Posterior vena cava (tissue), 2 donors: ENCODE measurements at regions not wholly inside any gene's neighbourhood (a gene's known extent, or its start where the extent isn't known, plus 50 kb on each side); places are given as distances from the start of the nearest gene placed in this dataset.
A peak's percentile ranks its signal among the peaks of the same experiment; 100 is the strongest.

Experiments
- DNase-seq: peaks from one replicate; pipeline ENCODE4 v3.0.0-alpha.2; 2020; ENCODE audit warnings: low spot score
- intact Hi-C, 2 donors: fragments of 100-400 bp; cut with DNase I; formaldehyde crosslinking; loops; one replicate each; pipeline versions ENCODE4 v1.14.1 to v1.14.2; 2022 to 2023
- donor health status: DM: yes; HTN: yes; CAD: no.
- donor health status: DM: yes; HTN: yes; CAD: no.

DNA sequence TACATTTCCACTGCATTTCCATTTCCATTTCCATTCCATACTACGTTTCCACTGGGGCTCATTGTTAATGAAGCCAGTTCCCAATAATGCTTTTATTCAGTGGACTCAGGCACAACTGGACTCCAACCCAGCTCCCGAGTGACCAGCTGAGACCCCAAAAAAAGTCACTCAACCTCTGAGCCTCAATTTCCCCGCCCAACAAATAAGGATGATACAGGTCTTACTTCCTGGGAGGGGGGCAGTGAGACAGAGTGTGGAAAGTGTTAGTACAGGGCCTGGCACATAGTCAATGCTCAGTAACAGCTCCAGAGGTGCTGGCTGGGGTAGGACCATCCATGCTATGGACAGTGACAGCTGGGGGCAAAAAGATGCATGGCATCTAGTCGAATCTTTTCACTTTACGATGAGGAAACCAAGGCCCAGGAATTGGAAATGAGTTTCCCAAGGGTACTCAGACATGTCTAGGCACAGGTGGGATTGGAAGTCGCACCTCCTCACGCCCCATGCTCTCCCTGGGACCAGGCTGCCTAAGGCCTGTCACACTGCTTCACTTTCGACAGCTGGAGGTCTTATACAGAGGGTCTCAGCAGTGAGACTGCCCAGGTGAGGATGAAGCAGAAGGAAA lies 226.5 kb downstream of the ANAPC1 start:
- no peak for DNase-seq
- intact Hi-C loops: no loop called here

DNA sequence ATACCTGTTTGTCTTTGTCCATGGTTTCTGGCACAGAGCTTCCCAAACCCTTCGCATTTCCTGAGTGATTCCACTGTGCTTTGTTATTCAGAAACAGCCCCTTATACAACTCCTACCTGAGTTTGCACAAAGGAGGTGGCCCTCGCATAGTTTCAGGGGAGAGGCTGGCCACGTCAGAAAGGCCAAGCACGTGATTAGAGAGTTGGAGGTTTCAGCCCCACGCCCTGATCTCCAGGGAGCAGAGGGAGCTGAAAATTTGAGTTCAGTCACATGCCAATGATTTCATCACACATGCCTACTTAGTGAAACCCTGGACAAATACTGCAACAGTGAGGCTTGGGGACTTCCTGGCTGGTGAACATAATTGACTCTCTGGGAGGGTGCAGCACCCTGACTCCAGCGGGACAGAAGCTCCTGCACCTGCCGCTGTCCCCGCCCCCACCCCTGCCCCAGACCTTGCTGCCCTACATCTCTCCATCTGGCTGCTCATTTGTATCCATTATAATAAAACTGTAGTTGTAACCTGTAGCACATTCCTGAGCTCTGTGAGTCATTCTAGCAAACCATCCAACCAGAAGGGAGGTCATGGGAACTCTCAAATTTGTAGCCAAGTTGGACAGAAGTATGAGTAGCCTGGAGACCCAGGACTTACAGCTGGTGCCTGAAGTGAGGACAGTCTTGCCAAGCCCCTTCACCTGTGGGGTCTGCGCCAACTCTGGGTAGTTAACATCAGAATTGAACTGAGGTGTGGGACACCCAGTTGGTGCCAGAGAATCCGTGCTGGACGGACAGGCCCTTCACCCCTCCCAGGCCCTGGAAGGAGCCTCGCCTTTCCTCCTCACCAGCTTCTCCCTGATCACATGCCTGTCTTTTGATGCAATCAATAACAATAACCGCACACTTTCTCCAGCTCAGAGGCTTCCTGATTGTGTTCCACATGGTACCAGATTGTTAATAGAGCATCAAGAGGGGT lies 224.3 kb downstream of the ANAPC1 start:
- intact Hi-C loops: no loop called here
- peak; percentile 90 for DNase-seq

DNA sequence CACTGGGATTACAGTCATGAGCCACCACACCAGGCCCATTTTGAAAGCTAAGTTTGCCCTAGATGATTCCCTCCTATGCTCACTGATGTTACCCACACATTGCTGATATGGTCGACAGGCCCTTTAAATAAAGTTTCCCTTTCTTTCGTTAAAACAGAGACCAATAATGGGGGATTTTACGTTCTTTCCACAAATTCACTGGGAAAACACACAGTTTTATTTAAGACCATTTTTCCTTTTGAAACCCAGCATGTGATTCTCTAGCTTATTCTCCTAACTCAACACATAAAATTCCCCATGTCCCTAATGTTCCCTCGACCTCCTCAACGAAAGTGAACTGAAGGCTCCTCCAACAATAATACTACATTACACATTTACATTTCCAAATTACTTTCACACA lies 223.2 kb downstream of the ANAPC1 start:
- intact Hi-C loops: no loop called here
- DNase-seq: no peak

DNA sequence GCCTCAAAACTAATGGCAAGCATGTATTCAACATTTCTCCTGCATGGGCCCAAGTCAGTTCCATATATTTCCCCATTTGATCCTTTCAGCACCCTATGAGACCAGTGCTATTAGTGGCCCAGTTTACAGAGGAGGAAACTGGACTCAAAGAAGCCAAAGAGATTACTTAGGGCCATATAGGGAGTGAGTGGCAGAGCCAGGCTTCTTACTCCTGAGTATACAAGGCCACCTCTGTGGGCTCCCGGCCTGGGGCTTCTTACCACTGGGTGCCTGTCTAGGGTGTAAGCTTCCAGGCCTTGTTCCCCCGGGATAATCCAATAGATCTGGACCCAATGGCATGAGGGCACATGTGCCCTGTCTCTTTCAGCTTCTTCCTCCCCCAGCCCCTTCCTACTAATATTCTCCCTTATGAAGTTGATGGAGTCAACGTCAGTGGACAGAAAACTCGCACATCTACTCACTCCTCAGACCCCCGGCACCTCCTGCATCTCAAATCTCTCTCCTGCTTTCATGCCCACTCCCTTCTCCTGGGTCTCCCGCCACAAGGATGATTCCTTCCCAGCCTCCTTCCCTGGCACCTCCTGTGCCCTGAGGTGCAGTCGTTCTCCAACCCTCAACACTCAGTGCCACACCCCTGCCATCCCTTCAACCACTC lies 222.6 kb downstream of the ANAPC1 start:
- no peak for DNase-seq
- intact Hi-C loops: no loop called here

DNA sequence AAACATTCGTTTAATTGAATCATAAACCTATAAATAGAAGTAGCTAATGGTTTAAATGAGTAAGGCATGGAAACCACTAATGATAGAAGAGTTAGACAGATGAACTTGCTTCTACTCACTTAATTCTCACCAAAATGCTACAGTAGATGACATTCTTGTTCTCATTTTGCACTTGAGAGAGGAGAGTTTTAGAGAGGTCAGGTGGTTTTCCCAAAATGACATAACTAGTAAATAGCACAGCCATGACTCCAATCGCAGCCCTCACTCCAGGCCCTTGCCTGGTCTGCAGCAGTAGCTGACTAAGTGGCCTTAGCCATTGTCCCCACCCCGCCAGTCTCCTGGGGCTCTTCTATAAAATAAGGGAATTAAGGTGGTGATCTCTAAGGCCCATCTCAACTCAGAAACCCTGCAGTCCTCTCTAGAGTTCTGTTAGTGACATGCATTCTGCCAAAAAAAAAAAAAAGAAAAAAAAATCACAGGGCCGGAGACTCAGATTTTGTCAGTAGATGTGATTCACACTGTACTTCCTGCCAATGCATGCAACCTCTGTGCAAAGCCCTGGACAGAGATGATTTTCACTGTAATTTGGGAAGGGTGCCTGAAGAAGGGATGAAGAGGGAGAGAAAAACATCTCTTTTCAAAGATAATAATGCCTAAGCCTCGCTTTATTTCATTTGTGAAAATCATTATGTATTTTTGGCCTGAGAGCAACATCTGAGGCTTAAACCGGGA lies 221.8 kb downstream of the ANAPC1 start:
- no peak for DNase-seq
- intact Hi-C loops: no loop called here

DNA sequence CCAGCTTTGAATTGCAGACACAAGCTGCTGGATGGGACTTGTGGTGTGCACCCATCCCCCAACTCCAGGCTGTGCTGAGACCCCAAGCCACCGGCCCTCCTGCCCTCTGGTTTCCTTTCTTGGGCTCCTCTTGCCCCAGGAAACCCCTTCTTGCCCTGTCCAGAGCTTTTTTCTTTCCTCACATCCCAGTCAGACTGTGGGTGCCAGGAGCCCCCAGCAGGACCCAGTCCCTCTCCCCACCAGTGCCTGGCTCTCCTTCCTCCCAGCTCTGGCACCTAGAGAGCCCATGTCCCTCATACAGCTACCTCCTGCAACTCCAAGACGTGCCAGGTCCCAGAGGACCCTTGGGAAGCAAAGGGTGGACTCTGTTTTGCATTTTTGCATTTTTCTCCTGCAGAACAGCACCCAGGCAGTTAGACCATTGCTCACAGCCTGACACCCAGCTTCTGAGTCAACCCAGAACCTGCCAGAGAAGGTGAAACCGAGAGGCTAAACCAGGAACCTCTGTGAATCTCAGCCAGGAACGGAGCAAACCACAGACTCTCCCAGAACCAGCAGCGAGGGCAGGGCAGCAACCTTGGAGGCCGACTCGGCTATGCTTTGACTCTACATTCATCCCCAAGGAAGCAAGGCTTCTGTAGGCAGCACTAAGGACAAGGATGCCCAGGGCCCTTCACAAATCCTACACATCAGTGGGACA lies 221.1 kb downstream of the ANAPC1 start:
- intact Hi-C loops: no loop called here
- no peak for DNase-seq

DNA sequence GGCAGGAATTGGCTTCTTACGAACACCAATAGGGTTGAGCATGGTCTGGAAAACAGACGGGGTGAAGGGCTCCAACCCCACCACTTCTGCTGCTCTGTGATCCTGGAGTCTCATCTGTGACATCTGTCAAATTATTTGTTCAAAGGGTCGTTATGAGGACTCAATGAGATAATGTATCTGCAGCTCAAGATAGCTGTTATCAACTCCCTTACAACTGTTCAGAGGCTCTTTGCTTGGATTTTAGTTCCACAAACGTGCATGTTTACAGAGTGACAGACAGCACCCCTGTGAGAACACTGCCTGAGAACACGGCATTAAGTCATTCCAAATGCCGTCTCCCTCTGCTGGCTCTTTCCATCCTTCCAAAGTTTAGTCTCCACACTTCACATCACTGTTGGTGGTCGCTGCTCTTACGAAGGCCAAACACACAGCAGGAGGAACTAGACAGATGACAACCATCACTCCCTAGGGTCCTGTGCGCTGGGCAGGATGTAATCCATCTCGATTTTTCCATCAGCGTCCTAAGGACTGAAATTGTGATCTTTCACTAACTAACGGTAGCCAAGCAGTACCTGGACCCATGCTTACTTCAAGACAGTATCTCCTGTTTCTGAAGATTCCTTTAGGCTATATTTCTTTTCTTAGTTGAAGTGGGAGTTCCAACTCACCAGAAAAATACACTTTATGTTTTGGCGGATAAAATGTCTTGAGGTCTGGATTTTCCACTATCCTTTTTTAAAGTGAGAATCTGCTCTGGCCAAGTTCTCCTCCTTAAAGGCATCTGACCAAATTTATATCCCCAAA lies 220.3 kb downstream of the ANAPC1 start:
- intact Hi-C loops: no loop called here
- DNase-seq: no peak

DNA sequence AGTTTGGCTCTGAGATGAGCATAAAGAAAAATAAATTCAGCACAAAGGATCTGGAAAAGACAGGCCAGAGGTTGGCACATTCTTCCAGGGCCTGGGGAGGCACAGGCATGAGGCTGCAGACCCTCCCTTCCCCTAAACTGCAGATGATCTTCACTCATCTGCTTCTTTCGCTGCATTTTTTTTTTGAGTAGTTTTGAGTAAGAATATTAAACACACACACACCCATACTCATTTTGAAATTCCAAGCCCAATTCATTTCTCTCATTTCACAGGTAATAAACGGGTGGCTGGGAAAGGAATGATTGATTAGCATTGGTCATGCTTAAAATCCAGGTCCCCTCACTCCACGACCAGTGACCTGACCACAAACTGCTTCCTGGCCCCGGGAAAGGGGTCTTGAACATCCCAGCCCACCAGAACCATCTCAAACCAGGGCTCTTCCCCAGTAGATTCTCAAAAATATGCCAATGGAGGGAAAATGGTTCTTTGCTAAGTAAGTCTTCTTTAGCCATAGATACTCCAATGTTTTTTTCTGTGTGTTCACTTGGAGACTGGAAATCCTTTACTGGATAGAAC lies 219.6 kb downstream of the ANAPC1 start:
- intact Hi-C loops: no loop called here

DNA sequence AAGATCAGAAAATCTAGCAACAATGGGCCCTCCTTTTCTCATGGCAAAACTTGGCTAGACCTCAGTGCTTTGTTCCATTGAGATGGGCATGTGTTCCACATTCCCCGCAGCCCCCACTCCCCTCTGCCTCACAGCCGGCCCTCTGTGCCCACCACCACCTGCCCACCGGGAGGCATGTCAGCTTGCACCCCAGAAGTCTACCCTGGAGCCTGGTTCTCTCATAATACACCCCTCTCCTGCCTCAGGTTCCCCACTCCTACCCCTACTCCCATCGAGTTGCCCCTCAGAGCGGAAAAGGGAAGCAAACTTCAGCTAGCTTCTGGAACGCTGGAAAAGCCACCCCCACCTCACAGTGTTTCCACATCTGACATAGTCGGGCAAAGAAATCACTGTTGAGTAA lies 219.0 kb downstream of the ANAPC1 start:
- no peak for DNase-seq
- intact Hi-C loops: no loop called here

More for the DNA sequence above, 219.6 kb downstream of the ANAPC1 start:
- DNase-seq: no peak

DNA sequence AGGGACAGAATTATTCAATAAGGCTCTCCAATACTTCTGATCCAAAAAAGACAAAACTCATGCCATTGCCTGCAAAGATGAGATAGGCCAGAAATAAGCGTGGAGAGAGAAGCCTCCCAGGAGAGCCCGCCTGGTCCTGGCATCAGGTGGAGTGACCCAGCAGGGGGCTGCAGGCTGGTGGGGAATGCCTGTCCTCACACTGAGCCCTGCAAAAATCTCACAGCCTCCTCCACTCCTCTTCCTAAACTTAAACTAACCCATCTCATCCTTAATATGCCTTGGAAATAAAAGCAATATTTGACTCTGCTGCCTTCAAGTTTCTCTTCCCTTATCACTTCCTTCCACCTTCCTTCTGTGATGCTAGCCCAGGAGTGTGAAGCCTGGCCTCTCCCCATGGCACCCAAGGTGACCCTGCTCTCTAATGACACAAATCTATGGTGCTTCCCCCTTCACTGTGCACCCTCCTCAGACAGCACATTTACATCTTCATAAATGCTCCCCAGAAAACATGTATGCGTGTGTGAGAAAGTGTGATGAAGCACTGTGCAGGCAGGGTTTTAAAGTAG lies 218.4 kb downstream of the ANAPC1 start:
- intact Hi-C loops: no loop called here
- DNase-seq: no peak

DNA sequence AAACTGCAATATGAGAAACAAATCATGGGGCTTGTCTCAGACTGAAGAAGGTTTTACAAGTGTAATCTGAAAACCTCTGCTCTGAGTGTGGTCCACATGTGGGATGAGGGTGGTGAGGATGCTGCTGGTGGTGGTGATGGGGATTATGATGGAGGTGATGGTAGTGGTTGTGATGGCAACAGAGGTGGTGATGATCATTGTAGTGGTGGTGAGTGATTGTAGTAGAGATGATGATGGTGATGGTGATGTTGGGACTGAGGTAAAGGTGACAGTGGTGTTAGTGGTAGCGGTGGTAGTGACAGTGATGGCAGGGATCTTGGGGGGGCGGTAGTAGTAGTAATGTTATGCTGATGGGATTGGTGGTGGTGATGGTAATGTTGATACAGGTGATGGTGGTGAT lies 217.8 kb downstream of the ANAPC1 start:
- intact Hi-C loops: no loop called here
- no peak for DNase-seq

DNA sequence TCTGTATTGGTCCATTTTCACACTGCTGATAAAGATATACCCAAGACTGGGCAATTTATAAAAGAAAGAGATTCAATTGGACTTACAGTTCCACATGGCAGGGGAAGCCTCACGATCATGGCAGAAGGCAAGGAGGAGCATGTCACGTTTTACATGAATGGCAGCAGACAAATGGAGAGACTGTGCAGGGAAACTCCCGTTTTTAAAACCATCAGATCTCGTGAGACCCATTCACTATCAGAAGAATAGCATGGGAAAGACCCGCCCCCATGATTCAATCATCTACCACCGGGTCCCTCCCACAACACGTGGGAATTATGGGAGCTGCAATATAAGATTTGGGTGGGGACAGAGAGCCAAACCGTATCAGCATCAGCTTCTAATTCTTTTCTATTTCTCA lies 217.0 kb downstream of the ANAPC1 start:
- intact Hi-C loops: no loop called here
- no peak for DNase-seq

DNA sequence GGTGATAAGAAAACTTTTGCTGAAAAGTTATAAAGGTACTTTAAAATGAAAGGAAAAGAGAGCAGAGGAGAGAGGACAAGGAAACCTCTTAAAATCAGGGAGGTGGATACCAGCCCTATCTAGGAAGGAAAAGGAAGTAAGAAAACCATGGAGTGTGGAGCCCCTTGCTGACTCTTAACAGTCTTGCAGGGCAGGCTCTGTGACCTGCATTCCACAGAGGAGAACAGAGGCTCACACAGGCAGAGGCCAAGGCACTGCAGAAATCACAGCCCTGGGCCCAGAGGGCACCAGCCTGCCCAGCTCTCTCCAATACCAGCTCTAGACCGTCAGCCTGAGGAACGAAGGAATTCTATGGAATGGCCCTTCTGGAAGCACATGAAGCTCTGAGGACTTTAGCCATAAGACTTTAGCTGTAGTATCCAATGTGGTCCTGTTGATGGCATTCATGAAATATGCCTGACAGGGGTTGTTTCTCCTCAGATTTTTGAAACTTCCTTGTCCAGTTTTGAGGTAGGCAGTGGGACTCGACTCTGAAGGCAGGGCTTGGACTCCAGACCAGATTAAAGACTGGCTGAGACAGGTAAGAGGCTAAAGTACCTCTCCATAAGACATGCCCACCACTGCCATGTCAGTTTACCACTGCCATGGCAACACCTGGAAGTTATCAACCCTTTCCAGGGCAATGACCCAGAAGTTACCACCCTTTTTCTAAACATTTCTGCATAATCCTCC lies 216.3 kb downstream of the ANAPC1 start:
- DNase-seq: no peak
- intact Hi-C loops: no loop called here

DNA sequence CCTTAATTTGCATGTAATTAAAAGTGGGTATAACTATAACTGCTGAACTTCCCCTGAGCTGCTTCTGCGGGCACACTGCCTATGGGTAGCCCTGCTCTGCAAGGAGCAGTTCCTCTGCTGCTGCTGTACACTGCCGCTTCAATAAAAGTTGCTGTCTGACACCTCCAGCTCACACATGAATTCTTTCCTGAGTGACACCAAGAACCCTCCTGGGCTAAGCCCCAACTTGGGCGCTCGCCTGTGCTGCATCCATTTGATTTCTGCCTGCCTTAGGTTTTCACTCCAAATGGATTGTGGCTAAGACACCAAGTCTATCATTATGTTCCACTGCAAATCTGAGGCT lies 215.7 kb downstream of the ANAPC1 start:
- intact Hi-C loops: no loop called here
- DNase-seq: no peak

DNA sequence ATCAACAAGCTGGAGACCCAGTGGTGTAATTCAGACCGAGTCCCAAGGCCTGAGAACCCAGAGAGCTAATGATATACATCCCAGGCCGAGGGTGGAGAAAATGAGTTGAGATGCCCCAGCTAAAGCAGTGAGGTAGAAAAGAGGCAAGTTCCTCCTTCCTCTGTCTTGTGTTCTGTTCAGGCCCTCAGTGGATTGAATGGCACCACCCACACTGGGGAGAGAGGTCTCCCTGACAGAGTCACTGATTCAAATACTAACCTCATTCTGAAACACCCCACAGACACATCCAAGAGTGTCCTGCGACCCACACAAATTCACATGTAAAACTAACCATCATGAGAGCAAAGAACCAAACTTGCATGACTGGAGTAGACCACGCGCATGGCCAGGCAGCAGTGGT lies 215.3 kb downstream of the ANAPC1 start:
- DNase-seq: no peak

DNA sequence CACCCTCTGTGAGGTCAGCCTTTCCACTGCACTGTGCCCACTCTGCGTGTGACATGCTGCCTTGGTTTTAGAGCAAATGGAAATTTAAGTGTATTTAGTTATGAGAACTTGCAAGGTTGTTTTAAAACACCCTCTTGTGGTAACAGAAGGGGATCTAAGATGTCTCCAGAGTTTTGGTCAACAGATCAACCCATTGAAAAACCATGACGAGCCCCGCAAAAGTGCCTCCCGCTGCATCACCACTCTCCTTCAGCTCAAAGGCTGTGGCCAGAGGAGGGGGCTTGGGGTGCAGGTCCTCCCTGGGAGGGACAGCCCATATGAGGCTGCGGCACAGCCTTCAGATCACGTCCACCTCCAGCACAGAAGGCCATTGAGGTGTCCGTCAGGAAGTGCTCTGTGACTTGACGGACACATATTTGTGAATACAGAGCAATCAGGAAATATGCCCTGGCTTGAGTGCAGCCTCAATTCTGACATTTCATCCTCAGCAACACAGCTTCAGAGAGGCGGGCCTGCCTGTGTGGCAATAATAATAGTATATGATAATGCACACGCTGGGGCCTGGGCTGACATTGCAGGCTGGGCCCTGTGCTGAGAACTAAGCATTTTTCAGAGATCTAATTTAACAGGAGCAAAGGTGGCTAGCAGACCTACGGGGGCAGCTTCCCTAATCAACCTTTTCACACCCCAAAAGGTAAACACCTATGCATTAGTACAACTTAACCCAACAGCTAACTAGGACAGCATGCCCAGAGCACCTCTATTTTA lies 213.9 kb downstream of the ANAPC1 start:
- intact Hi-C loops: no loop called here

More for the DNA sequence above, 215.3 kb downstream of the ANAPC1 start:
- intact Hi-C loops: no loop called here

More for the DNA sequence above, 213.9 kb downstream of the ANAPC1 start:
- DNase-seq: no peak
